ENCODE measurements at regions not wholly inside any gene's neighbourhood (a gene's known extent, or its start where the extent isn't known, plus 50 kb on each side); places are given as distances from the start of the nearest gene placed in this dataset.

- TF ChIP-seq CTCF (IDR thresholded peaks at IDR 0.05; ENCODE audit: unreplicated experiment): no peak
- intact Hi-C loops (cut with micrococcal nuclease): no loop called here
- peak; percentile 21 for DNase-seq (ENCODE audit: unreplicated experiment)
- H3K4me1 Mint-ChIP-seq (ENCODE audit: insufficient read depth, unreplicated experiment): no peaks in the 10 kb centered on the region
- ChIA-PET POLR2A (no interaction called here), CTCF (no interaction called here)
- H3K4me3 Mint-ChIP-seq (ENCODE audit: unreplicated experiment): no peak overlapping the region
- H3K9me3 Mint-ChIP-seq (ENCODE audit: unreplicated experiment): no peaks in the 10 kb centered on the region
- BruUV-seq (replicated peaks): no TSS peak
- H3K27ac Mint-ChIP-seq (ENCODE audit: low read depth, unreplicated experiment): no peak overlapping the region
- no peaks in the 10 kb centered on the region for H3K36me3 Mint-ChIP-seq (ENCODE audit: insufficient read depth, unreplicated experiment)
- H3K27me3 Mint-ChIP-seq (ENCODE audit: insufficient read depth, unreplicated experiment): no peaks in the 10 kb centered on the region
Measured at GRCh38 chr2:187964746-187965145, 326.9 kb upstream of the GULP1 start.

- no peak overlapping the region for H3K27ac Mint-ChIP-seq (ENCODE audit: low read depth, unreplicated experiment)
- H3K9me3 Mint-ChIP-seq (ENCODE audit: unreplicated experiment): no peaks in the 10 kb centered on the region
- intact Hi-C loops (cut with micrococcal nuclease): no loop called here
- ChIA-PET CTCF (interaction anchor here (0.6 kb wide), 1 partner anchor 16 kb away, joined by 3 read pairs; no protein-coding TSS in a partner anchor), POLR2A (no interaction called here)
- no peak overlapping the region for H3K4me3 Mint-ChIP-seq (ENCODE audit: unreplicated experiment)
- BruUV-seq (replicated peaks): no TSS peak
- no peak for DNase-seq (ENCODE audit: unreplicated experiment)
- H3K36me3 Mint-ChIP-seq (ENCODE audit: insufficient read depth, unreplicated experiment): no peaks in the 10 kb centered on the region
- no peak for TF ChIP-seq CTCF (IDR thresholded peaks at IDR 0.05; ENCODE audit: unreplicated experiment)
- H3K27me3 Mint-ChIP-seq (ENCODE audit: insufficient read depth, unreplicated experiment): no peaks in the 10 kb centered on the region
- H3K4me1 Mint-ChIP-seq (ENCODE audit: insufficient read depth, unreplicated experiment): no peaks in the 10 kb centered on the region
Measured at GRCh38 chr2:187966924-187967323, 324.8 kb upstream of the GULP1 start.

GRCh38 chr2:187971893-187972292 lies 319.8 kb upstream of the GULP1 start:
- H3K4me1 Mint-ChIP-seq (ENCODE audit: insufficient read depth, unreplicated experiment): no peaks in the 10 kb centered on the region
- CTCF ChIA-PET: interaction anchor here (0.7 to 1.0 kb wide), 2 partner anchors 76 to 86 kb away, joined by 3 read pairs; no protein-coding TSS in a partner anchor
- TF ChIP-seq CTCF (IDR thresholded peaks at IDR 0.05; ENCODE audit: unreplicated experiment): no peak
- no peaks in the 10 kb centered on the region for H3K36me3 Mint-ChIP-seq (ENCODE audit: insufficient read depth, unreplicated experiment)
- no peaks in the 10 kb centered on the region for H3K9me3 Mint-ChIP-seq (ENCODE audit: unreplicated experiment)
- no peak overlapping the region for H3K27ac Mint-ChIP-seq (ENCODE audit: low read depth, unreplicated experiment)
- BruUV-seq (replicated peaks): no TSS peak
- POLR2A ChIA-PET: no interaction called here
- no peaks in the 10 kb centered on the region for H3K27me3 Mint-ChIP-seq (ENCODE audit: insufficient read depth, unreplicated experiment)
- intact Hi-C loops (cut with micrococcal nuclease): no loop called here
- no peak for DNase-seq (ENCODE audit: unreplicated experiment)
- H3K4me3 Mint-ChIP-seq (ENCODE audit: unreplicated experiment): no peak overlapping the region

- ChIA-PET POLR2A (no interaction called here), CTCF (no interaction called here)
- intact Hi-C loops (cut with micrococcal nuclease): no loop called here
- no peak for DNase-seq (ENCODE audit: unreplicated experiment)
- TF ChIP-seq CTCF (IDR thresholded peaks at IDR 0.05; ENCODE audit: unreplicated experiment): no peak
- Mint-ChIP-seq H3K27me3 (ENCODE audit: insufficient read depth, unreplicated experiment) (no peaks in the 10 kb centered on the region), H3K4me3 (ENCODE audit: unreplicated experiment) (no peak overlapping the region), H3K4me1 (ENCODE audit: insufficient read depth, unreplicated experiment) (no peaks in the 10 kb centered on the region), H3K36me3 (ENCODE audit: insufficient read depth, unreplicated experiment) (no peaks in the 10 kb centered on the region), H3K27ac (ENCODE audit: low read depth, unreplicated experiment) (no peak overlapping the region), H3K9me3 (ENCODE audit: unreplicated experiment) (no peaks in the 10 kb centered on the region)
- BruUV-seq (replicated peaks): no TSS peak
Measured at GRCh38 chr2:187976259-187976985, 315.3 kb upstream of the GULP1 start.

All from MCF 10A (cell line).